Neural progenitor cell (in vitro differentiated cells): ENCODE measurements at regions not wholly inside any gene's neighbourhood (a gene's known extent, or its start where the extent isn't known, plus 50 kb on each side); places are given as distances from the start of the nearest gene placed in this dataset.

Source experiments
- EZH2 ChIP-seq: fragments of 200-600 bp; sonication (generic); IDR thresholded peaks from 2 replicates; pipeline ENCODE4 v1.6.1; 2017; ENCODE audit warnings: antibody characterized with exemption, mild to moderate bottlenecking, moderate library complexity
- EZH2phosphoT487 ChIP-seq: fragments of 200-600 bp; sonication (generic); IDR thresholded peaks from 2 replicates; pipeline ENCODE4 v1.6.1; 2017; ENCODE audit warnings: antibody characterized with exemption
- TF ChIP-seq, protein P1 (sequence below): fragments of 200-600 bp; sonication (generic); IDR thresholded peaks from 2 replicates; pipeline ENCODE4 v1.5.1; 2017; ENCODE audit warnings: antibody characterized with exemption, mild to moderate bottlenecking

DNA sequence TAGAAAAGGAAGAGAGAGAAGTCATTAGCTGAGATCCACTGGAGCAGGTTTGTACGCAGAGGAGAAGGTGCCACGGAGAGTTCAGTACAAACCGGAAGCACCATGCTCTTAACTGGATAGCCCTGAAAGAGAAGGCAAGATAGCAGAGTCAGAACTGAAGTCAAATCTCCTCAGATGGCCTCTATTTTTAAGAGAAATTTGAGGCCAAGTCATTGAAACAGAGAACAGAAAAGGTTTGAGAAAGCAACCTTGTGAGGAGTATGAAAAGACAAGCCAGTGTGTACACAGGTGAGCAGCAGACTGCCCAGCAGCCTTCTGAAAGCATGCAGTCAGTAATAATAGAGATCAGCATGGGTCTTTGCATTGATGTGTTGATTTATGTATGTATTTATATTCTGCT, 66.1 kb upstream of the SPRED1 start:
- TF ChIP-seq, protein P1, sequence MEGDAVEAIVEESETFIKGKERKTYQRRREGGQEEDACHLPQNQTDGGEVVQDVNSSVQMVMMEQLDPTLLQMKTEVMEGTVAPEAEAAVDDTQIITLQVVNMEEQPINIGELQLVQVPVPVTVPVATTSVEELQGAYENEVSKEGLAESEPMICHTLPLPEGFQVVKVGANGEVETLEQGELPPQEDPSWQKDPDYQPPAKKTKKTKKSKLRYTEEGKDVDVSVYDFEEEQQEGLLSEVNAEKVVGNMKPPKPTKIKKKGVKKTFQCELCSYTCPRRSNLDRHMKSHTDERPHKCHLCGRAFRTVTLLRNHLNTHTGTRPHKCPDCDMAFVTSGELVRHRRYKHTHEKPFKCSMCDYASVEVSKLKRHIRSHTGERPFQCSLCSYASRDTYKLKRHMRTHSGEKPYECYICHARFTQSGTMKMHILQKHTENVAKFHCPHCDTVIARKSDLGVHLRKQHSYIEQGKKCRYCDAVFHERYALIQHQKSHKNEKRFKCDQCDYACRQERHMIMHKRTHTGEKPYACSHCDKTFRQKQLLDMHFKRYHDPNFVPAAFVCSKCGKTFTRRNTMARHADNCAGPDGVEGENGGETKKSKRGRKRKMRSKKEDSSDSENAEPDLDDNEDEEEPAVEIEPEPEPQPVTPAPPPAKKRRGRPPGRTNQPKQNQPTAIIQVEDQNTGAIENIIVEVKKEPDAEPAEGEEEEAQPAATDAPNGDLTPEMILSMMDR = no peak
- no peak for TF ChIP-seq EZH2phosphoT487
- TF ChIP-seq EZH2 = no peak
